ENCODE measurements at regions not wholly inside any gene's neighbourhood (a gene's known extent, or its start where the extent isn't known, plus 50 kb on each side); places are given as distances from the start of the nearest gene placed in this dataset.

GRCh38 chr7:153537271-153537670 lies 514.9 kb upstream of the DPP6 start:
- TF ChIP-seq, protein P1, sequence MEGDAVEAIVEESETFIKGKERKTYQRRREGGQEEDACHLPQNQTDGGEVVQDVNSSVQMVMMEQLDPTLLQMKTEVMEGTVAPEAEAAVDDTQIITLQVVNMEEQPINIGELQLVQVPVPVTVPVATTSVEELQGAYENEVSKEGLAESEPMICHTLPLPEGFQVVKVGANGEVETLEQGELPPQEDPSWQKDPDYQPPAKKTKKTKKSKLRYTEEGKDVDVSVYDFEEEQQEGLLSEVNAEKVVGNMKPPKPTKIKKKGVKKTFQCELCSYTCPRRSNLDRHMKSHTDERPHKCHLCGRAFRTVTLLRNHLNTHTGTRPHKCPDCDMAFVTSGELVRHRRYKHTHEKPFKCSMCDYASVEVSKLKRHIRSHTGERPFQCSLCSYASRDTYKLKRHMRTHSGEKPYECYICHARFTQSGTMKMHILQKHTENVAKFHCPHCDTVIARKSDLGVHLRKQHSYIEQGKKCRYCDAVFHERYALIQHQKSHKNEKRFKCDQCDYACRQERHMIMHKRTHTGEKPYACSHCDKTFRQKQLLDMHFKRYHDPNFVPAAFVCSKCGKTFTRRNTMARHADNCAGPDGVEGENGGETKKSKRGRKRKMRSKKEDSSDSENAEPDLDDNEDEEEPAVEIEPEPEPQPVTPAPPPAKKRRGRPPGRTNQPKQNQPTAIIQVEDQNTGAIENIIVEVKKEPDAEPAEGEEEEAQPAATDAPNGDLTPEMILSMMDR (IDR thresholded peaks at IDR 0.05), result no peak
- TF ChIP-seq POLR2A (IDR thresholded peaks at IDR 0.05), result no peak
